SK-N-SH treated with all-trans-retinoic acid at 6 μM for 48 hours (cell line): ENCODE measurements at regions not wholly inside any gene's neighbourhood (a gene's known extent, or its start where the extent isn't known, plus 50 kb on each side); places are given as distances from the start of the nearest gene placed in this dataset.

Experiments used
- ATAC-seq: fragments of 200-7000 bp; cut with Tn5 transposase; 3 replicates; pipeline ENCODE4 v1.9.1; 2020; ENCODE audit warnings: mild to moderate bottlenecking, moderate library complexity
- ARNTL ChIP-seq: fragments of 450-650 bp; formaldehyde crosslinking; IDR thresholded peaks from 2 replicates; pipeline ENCODE4 v1.5.0; 2020; ENCODE audit warnings: low read depth, mild to moderate bottlenecking, moderate library complexity, borderline replicate concordance
- CREB5 ChIP-seq: fragments of 250-450 bp; sonication (Bioruptor Pico); IDR thresholded peaks from 2 replicates; pipeline ENCODE4 v1.5.1; 2020; ENCODE audit warnings: low read depth, mild to moderate bottlenecking, moderate library complexity
- CSDC2 ChIP-seq: fragments of 250-450 bp; sonication (Bioruptor Pico); IDR thresholded peaks from 2 replicates; pipeline ENCODE4 v1.5.0; 2020; ENCODE audit warnings: mild to moderate bottlenecking, moderate library complexity
- CSRNP3 ChIP-seq: fragments of 250-450 bp; sonication (Bioruptor Pico); IDR thresholded peaks from 2 replicates; pipeline ENCODE4 v1.5.1; 2021; ENCODE audit warnings: mild to moderate bottlenecking, moderate library complexity
- ESRRG ChIP-seq: fragments of 250-450 bp; sonication (Bioruptor Pico); IDR thresholded peaks from 2 replicates; pipeline ENCODE4 v1.6.1; 2021; ENCODE audit warnings: mild to moderate bottlenecking
- GLIS3 ChIP-seq: fragments of 250-450 bp; sonication (Bioruptor Pico); IDR thresholded peaks from 2 replicates; pipeline ENCODE4 v1.5.0; 2020; ENCODE audit warnings: mild to moderate bottlenecking, moderate library complexity
- OSR1 ChIP-seq: fragments of 250-450 bp; sonication (Bioruptor Pico); IDR thresholded peaks from 2 replicates; pipeline ENCODE4 v1.8.0; 2022; ENCODE audit warnings: moderate library complexity, mild to moderate bottlenecking, inconsistent platforms
- PATZ1 ChIP-seq: fragments of 250-450 bp; sonication (Bioruptor Pico); IDR thresholded peaks from 2 replicates; pipeline ENCODE4 v1.8.0; 2020; ENCODE audit warnings: mild to moderate bottlenecking, moderate library complexity, borderline replicate concordance
- POU6F1 ChIP-seq: fragments of 250-450 bp; sonication (Bioruptor Pico); IDR thresholded peaks from 2 replicates; pipeline ENCODE4 v1.8.0; 2021; ENCODE audit warnings: low read depth, mild to moderate bottlenecking, moderate library complexity, borderline replicate concordance
- PPARA ChIP-seq: fragments of 250-450 bp; sonication (Bioruptor Pico); IDR thresholded peaks from 2 replicates; pipeline ENCODE4 v1.5.0; 2020; ENCODE audit warnings: mild to moderate bottlenecking, borderline replicate concordance
- RARB ChIP-seq: fragments of 250-450 bp; sonication (Bioruptor Pico); IDR thresholded peaks from 2 replicates; pipeline ENCODE4 v1.8.0; 2021; ENCODE audit warnings: mild to moderate bottlenecking, moderate library complexity
- TCF4 ChIP-seq: fragments of 250-450 bp; sonication (Bioruptor Pico); IDR thresholded peaks from 2 replicates; pipeline ENCODE4 v1.8.0; 2021; ENCODE audit warnings: mild to moderate bottlenecking, moderate library complexity, borderline replicate concordance
- TSHZ2 ChIP-seq: fragments of 250-450 bp; sonication (Bioruptor Pico); IDR thresholded peaks from 2 replicates; pipeline ENCODE4 v1.5.0; 2020; ENCODE audit warnings: mild to moderate bottlenecking, moderate library complexity
- ZFP3 ChIP-seq: fragments of 250-450 bp; sonication (Bioruptor Pico); IDR thresholded peaks from 2 replicates; pipeline ENCODE4 v1.5.0; 2020; ENCODE audit warnings: mild to moderate bottlenecking, moderate library complexity
- ZFP30 ChIP-seq: fragments of 450-650 bp; formaldehyde crosslinking; IDR thresholded peaks from 2 replicates; pipeline ENCODE4 v1.5.0; 2022; ENCODE audit warnings: mild to moderate bottlenecking, moderate library complexity
- ZNF565 ChIP-seq: fragments of 450-650 bp; formaldehyde crosslinking; conservative IDR thresholded peaks from 2 replicates; pipeline ENCODE4 v1.5.0; 2020; ENCODE audit warnings: low read depth, mild to moderate bottlenecking, moderate library complexity
- ZNF8 ChIP-seq: fragments of 450-650 bp; formaldehyde crosslinking; IDR thresholded peaks from 2 replicates; pipeline ENCODE4 v1.5.0; 2020; ENCODE audit warnings: mild to moderate bottlenecking, moderate library complexity

- ATAC-seq = no peak
- no peak for TF ChIP-seq PPARA
- TF ChIP-seq ZNF8 (CRISPR knock-in tag) = no peak
- TF ChIP-seq GLIS3 = no peak
- TF ChIP-seq TCF4 (CRISPR knock-in tag) = no peak
- no peak for TF ChIP-seq PATZ1
- TF ChIP-seq OSR1 = no peak
These were observed 52.1 kb downstream of the GSC start for GRCh38 chr14:94717808-94718207.

GRCh38 chr14:94716976-94717375 lies 52.9 kb downstream of the GSC start:
- TF ChIP-seq CSRNP3 (CRISPR knock-in tag) (no peak), ZNF565 (CRISPR knock-in tag) (no peak)
- no peak for ATAC-seq

- no peak for ATAC-seq
- no peak for TF ChIP-seq PPARA
- no peak for TF ChIP-seq CSDC2 (CRISPR knock-in tag)
- no peak for TF ChIP-seq RARB (CRISPR knock-in tag)
- TF ChIP-seq PATZ1 = no peak
- no peak for TF ChIP-seq TCF4 (CRISPR knock-in tag)
- TF ChIP-seq ESRRG (CRISPR knock-in tag) = no peak
- TF ChIP-seq POU6F1 (CRISPR knock-in tag) = no peak
- no peak for TF ChIP-seq ZFP30 (CRISPR knock-in tag)
- TF ChIP-seq CREB5 (CRISPR knock-in tag) = no peak
- no peak for TF ChIP-seq ARNTL (CRISPR knock-in tag)
- TF ChIP-seq ZNF8 (CRISPR knock-in tag) = no peak
- TF ChIP-seq ZFP3 (CRISPR knock-in tag) = no peak
- no peak for TF ChIP-seq TSHZ2
- TF ChIP-seq CSRNP3 (CRISPR knock-in tag) = no peak
These were observed 56.8 kb downstream of the GSC start for GRCh38 chr14:94713115-94713514.
